Right lobe of liver (tissue), 4 donors: ENCODE measurements at regions not wholly inside any gene's neighbourhood (a gene's known extent, or its start where the extent isn't known, plus 50 kb on each side); places are given as distances from the start of the nearest gene placed in this dataset.
"Not testable (repeated sequence)": the region's sequence is repeated elsewhere in the genome, so short reads cannot be mapped to it uniquely, and the experiment has no call there.

Source experiments
- POLR2A ChIP-seq: fragments of 450-650 bp; IDR thresholded peaks from one replicate; pipeline ENCODE4 v1.6.1; 2017; ENCODE audit warnings: antibody characterized with exemption, mild to moderate bottlenecking
- TF ChIP-seq, protein P1 (sequence below), 4 donors: fragments of 200-600 bp in 3 of 4; fragments of 450-650 bp in 1 of 4; IDR thresholded peaks; one replicate each; pipeline versions ENCODE4 v1.5.1 to v1.8.0; 2016 to 2022; ENCODE audit warnings: antibody characterized with exemption in 4 of 4, mild to moderate bottlenecking in 2 of 4
- donor health status: DM: no; HTN: no; CAD: no.
- donor health status: DM: no; HTN: no; CAD: no.
- donor health status: DM: no; HTN: yes; CAD: no.

DNA sequence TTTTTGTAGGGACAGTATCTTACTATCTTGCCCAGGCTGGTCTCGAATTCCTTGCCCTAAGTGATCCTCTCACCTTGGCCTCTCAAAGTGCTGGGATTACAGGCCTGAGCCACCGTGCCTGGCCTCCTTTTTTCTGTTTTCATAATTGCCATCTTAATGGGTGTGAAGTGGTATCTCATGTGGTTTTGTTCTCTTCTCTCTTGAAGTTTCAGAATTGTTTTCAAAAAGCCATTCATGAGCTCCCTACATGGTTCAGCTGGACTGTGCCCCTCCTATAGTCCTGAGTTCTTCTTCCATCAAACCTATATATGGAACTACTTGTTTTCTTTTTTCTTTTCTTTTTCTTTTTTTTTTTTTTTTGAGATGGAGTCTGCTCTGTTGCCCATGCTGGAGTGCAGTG lies 60.3 kb downstream of the NPIPB11 start:
- TF ChIP-seq, protein P1, sequence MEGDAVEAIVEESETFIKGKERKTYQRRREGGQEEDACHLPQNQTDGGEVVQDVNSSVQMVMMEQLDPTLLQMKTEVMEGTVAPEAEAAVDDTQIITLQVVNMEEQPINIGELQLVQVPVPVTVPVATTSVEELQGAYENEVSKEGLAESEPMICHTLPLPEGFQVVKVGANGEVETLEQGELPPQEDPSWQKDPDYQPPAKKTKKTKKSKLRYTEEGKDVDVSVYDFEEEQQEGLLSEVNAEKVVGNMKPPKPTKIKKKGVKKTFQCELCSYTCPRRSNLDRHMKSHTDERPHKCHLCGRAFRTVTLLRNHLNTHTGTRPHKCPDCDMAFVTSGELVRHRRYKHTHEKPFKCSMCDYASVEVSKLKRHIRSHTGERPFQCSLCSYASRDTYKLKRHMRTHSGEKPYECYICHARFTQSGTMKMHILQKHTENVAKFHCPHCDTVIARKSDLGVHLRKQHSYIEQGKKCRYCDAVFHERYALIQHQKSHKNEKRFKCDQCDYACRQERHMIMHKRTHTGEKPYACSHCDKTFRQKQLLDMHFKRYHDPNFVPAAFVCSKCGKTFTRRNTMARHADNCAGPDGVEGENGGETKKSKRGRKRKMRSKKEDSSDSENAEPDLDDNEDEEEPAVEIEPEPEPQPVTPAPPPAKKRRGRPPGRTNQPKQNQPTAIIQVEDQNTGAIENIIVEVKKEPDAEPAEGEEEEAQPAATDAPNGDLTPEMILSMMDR (IDR thresholded peaks at IDR 0.05) = not testable (repeated sequence)
- TF ChIP-seq POLR2A = not testable (repeated sequence)
